Stimulated activated CD4-positive, alpha-beta T cell treated with anti-CD3 and anti-CD28 coated beads, TNF-alpha, amount 100 ng/mL, for 24 hours (primary cell): ENCODE measurements at regions not wholly inside any gene's neighbourhood (a gene's known extent, or its start where the extent isn't known, plus 50 kb on each side); places are given as distances from the start of the nearest gene placed in this dataset.
"Not testable (repeated sequence)": the region's sequence is repeated elsewhere in the genome, so short reads cannot be mapped to it uniquely, and the experiment has no call there.

Experiments
- DNase-seq, 3 experiments: peaks; one replicate each; pipeline ENCODE4 v3.0.0-alpha.2; 2020; ENCODE audit warnings: low read depth in 3 of 3

- DNase-seq: no peak
Measured at GRCh38 chr10:22824984-22825383, 102.9 kb upstream of the ARMC3 start.

GRCh38 chr10:22824520-22824919 is 103.3 kb upstream of the ARMC3 start:
- no peak for DNase-seq

GRCh38 chr10:22823109-22823508 is 104.7 kb upstream of the ARMC3 start:
- no peak for DNase-seq

- DNase-seq: not testable (repeated sequence)
Measured at GRCh38 chr10:22821921-22822320, 105.9 kb upstream of the ARMC3 start.

GRCh38 chr10:22821501-22821900 is 106.4 kb upstream of the ARMC3 start:
- DNase-seq: no peak

DNA sequence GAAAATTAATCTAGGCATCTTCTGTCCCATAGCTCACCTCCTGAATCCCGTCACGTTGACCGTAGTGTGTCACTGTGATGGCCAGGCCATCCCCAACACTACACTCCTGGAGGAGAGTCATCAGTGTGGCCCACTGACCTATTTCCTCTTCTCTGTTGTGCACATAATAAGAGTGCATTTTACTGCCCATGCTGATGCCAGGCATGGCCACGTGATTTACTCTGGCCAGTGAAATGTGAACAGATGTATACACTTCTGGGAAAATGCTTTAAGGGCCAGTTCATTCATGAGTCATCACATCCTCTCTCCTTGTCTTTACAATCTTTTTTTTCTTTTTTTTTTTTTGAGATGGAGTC is 101.9 kb upstream of the PIP4K2A start:
- DNase-seq: no peak

DNA sequence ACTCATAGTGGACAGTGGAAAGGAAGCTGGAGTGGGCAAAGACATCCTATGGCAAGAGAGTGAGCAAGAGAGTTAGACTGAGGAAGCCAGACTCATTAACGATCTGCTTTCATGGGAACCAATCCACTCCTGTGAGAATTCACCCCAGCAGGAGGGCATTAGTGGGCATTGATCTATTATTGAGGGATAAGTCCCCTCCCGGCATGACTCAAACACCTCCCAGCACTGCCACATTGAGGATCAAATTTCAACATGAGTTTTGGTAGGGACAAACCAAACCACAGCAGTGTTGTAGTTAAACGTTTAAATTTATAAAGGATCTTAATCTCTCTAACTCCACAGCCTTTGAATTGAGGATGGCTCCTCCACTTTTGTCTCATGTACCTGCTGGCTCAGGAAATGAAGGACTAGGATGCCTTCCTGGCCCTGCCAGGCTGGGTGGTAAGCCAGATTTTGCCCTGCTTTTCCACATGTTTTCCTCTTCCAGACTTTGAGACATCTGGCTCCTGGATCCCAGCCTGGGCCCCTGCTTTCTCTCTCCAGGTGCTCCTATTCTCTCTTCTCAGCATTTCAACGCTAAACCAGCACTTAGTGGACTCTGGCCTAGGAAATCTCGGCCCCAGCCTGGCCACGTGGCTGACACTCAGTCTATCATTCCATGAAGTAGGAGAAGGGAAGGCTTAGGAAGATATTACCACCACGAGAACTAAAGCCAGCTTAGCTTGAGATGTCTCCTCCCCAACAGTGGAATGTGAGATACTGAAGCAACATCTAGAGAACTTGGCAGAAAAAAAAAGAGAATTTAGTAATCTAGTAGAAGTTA is 96.5 kb upstream of the PIP4K2A start:
- no peak for DNase-seq

DNA sequence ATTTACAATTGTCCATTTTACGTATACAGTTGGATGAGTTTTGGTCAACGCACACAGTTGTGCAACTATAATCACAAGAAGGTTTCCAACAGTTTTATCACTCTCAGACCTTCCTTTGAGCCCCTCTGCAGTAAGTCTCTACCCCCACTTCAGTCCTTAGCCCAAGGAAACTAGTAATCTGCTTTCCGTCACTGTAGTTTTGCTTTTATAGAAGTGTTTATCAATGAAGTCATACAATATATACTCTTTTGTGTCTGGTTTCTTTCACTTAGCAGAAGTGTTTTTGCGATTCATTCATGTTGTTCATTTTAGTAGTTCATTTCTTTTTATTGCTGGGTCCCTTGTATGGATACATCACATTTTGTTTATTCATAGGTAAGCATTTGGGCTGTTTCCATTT is 92.9 kb upstream of the PIP4K2A start:
- no peak for DNase-seq

DNA sequence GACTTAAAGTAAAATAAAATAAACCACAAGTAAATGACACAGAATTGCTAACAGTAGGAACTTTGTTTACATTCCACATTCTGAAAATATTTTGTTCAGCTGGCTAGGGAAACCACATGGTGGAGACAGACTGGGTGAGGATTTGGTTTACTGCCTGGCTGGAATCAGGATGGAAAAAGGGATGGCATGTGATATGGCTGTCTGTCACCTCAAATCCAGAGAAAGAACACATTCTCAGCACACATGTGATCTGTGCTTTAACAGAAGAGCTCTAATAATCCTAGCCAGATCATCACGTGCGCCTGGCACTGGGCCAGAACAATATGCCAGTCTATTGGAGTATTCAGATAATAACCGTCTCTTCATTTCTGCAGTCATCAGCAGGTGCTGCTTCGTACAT is 90.9 kb upstream of the PIP4K2A start:
- DNase-seq: no peak

DNA sequence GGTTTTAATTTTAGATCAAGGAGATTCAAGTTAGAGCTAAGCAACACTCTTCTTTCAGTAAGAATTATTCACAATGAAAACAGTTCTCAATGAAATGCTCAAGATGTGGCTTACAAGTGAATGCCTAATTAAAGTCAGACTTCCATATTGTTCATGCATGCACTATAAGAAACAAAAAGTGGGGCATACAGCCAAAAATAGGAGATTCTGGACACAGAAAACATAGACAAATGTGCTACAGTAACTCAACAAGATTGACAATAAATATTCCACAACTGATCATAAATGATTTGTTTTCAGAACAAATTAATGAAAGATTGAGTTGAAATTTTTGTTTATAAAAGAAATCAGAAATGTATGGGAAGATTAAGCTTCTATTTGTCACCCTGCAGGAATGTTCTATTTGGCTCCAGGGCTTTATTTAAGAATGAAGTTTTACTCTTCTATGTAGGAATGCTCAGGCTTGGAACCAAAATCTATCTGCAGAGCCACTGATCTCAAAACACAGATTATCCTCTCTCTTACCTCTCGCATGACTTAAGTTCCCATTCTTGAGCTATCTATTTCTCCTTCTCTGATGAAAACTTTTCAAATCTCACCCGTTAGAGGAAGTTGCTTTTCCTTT is 89.0 kb upstream of the PIP4K2A start:
- no peak for DNase-seq

DNA sequence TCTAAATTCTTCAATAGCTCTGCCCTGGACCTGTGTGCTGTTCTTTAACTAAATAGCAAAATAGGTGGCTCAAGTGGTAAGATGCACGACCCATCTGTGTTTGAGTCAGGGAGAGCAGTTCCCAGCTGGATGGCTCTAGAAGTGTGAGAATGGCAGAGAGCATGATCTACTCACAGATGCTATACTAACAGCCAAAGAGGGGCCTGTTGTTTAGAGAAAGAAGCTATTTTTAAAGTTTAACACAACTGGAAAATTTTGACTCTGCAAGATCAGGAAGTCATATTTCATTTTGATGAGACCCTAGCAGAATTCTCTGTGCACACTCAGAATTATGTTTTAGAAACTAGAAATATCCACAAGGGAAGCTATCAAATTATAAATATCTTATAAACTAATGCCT is 87.4 kb upstream of the PIP4K2A start:
- DNase-seq: no peak

- DNase-seq: not testable (repeated sequence)
Measured at GRCh38 chr10:22797796-22798195, 83.4 kb upstream of the PIP4K2A start.

- DNase-seq: no peak
Measured at GRCh38 chr10:22795546-22795945, 81.2 kb upstream of the PIP4K2A start.

DNA sequence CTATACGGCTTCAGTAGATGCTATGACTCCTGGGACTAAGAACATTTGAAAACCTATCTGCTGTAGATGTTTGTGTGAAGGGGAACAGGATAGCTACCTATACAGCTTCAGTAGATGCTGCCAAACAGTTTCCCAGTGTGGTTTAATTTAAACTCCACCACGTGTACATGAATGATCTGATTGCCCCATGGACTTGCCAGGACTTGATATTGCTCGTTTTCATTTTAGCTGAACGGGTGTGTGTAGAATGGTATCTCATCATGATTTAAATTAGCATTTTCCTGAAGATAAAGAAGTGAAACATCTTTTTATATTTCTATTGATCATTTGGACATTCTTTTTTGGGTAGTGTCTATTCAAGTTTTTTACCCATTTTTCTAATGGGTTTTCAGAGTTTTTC is 77.8 kb upstream of the PIP4K2A start:
- DNase-seq: no peak

- no peak for DNase-seq
Measured at GRCh38 chr10:22791665-22792064, 77.3 kb upstream of the PIP4K2A start.

DNA sequence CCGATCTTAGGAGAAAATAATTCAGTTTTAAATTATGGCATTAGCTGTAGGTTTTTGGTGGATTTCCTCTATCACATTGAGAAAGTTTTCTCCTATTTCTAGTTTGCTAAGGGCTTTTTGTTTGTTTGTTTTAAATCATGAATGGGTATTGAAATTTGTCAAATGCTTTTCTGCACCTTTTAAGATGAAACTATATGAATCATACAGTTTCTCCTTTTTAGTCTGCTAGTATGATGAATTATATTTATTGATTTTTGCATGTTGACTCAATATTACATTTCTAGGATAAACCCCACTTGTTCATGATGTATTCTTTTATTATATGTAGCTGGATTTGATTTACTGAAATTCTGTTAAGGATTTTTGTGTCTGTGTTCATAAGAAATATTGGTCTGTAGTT is 70.3 kb upstream of the PIP4K2A start:
- DNase-seq: no peak

DNA sequence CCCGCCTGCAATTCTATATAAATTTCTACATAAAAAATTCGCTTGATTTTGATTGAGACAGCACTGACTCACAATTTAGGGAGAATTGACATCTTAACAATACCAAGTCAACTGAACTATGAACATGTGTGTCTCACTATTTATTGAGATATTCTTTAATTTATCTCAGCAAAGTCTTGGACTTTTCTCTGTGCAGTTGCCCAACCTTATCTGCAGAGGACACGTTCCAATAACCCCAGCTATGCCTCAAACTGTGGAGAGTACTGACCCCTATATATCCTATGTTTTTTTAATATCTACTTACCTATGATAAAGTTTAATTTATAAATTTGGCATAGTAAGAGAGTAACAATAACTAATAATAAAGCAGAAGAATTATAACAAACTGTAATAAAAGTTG is 69.4 kb upstream of the PIP4K2A start:
- no peak for DNase-seq

DNA sequence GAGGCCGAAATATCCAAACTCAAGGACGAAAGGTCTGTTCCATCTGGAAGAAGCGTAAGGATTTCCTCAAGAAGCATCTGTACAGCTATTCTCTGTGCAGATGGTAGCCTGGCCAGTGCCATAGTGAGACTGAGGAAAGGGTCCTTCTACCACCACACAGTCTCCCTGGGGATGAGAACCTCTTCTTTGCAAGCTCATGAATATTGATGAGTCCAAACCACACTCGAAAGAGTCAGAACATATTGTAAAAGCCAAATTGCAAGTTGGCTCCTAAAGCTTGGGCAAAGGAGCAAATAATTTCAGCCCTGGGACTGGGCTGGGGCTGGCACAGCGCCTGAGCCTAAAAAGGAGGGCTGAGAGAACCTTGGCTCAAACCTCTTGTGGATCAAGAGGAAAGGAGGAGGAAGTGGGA is 66.1 kb upstream of the PIP4K2A start:
- DNase-seq: no peak

GRCh38 chr10:22779331-22780019 is 65.1 kb upstream of the PIP4K2A start:
- DNase-seq: no peak

DNA sequence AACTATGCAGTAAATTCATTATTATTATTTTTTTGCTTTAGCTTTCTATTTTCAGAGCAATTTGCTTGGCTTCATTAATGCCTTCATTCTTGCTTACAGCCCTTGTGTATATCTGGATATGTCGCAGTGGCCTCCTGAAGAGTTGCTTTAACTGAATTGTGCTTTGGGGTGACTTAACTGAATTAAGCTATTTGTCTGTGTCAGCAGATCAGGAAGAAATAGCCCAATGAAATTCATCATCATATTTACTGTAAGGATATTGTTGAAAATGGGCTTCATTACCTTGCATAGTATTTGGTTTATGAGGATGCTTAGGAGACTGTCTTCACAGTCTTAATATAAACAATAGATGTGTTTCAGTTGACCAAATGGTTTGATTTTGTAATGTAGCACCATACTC is 59.7 kb upstream of the PIP4K2A start:
- no peak for DNase-seq

DNA sequence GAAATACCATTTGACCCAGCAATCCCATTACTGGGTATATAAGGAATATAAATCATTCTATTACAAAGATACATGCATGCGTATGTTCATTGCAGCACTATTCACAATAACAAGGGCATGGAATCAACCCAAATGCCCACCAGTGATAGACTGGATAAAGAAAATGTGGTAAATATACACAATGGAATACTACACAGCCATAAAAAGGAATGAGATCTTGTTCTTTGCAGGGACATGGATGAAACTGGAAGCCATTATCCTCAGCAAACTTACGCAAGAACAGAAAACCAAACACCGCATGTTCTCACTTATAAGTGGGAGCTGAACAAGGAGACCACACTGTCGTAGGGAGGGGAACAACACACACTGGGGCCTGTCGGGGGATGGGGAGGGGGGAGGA is 57.3 kb upstream of the PIP4K2A start:
- not testable (repeated sequence) for DNase-seq

GRCh38 chr10:22770270-22770669 is 55.9 kb upstream of the PIP4K2A start:
- DNase-seq: no peak

- no peak for DNase-seq
Measured at GRCh38 chr10:22767859-22768258, 53.5 kb upstream of the PIP4K2A start.
